Hematopoietic multipotent progenitor cell (in vitro differentiated cells): ENCODE measurements at regions not wholly inside any gene's neighbourhood (a gene's known extent, or its start where the extent isn't known, plus 50 kb on each side); places are given as distances from the start of the nearest gene placed in this dataset.

ENCODE experiments used
- DNase-seq, 3 donors: peaks; one replicate each; pipeline ENCODE4 v3.0.0-alpha.2; 2011 to 2015; ENCODE audit warnings: low read depth in 2 of 3, low spot score in 2 of 3

GRCh38 chr6:26254724-26255123 lies 110.3 kb upstream of the BTN3A2 start:
- no peak for DNase-seq

DNA sequence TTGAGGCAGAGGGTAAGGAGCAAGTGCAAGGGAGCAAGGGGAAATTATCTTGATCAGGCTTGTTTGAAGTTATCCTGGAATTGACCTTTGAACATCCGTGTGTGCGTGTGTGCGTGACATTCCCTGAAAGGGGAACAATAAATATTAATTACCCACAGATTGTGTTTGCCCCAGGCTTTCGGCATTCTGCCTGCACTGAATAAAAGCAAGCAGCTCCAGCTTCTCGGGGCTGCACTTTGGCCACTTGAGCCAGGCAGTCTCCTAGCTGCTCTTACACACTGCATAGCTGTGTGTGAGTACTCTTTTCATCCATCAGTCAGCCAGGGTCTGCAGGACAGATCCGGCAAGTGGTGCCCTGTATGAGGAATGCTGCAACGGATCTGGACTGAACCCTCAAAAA lies 107.7 kb upstream of the BTN3A2 start:
- no peak for DNase-seq

- DNase-seq: peak in 1 of 3 donors; percentile 12
Measured at GRCh38 chr6:26258212-26258977, 106.6 kb upstream of the BTN3A2 start.

- DNase-seq: no peak
Measured at GRCh38 chr6:26260110-26260637, 104.8 kb upstream of the BTN3A2 start.

DNA sequence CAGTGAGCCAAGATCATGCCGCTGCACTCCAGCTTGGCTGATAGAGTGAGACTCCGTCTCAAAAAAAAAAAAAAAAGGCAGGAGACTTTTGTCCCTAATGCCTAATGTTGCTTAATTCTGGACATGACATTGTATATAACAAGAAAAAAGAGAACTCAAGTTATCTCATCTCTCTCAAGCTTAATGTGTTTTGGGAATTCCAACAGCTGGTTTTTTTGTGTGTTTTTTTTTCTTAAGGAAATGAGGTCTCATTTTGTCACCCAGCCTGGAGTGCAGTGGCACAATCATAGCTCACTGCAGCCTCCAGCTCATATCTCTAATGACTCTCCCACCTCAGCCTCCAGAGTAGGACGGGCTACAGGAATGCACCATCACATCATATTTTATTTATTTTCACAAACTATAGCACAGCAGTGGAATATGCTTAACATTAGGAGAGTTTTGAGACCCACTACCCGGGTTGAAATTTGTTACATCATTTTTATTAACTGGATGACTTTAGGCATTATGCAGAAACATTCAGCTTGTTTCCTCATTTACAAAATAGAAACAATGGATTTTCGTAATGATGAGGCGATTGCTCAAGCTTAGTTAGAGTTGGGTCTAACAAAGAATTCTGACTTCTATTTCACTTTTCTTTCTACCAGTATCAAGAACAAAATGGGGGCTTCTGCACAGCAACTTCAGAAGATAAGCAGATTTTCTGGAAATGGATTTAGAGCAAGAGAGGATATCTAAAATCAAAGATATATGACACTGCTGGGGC lies 104.1 kb upstream of the BTN3A2 start:
- no peak for DNase-seq

GRCh38 chr6:26264547-26264946 lies 100.5 kb upstream of the BTN3A2 start:
- no peak for DNase-seq

DNA sequence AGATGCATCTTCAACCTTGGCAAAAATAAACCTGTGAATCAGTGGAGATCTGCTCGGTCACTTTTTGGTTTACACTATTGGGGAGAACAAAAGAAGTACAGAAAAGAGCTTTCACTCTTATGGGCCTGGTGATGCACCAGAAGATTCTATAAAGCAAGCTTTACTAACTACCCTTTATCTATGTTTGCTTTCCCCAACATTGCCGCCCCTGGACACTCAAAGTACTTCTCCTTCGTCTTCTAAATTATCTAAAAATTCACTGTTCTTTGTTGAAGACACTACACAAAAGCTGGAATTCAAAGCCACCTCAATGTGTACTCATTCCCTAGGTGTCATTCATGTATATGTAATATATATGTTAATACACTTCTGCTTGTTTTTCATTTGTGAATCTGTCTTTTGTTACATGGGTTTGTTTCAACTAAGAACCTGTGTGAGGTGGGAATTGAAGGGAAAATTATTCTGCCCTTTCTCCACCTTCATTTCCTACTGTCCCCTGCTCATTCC lies 97.9 kb upstream of the BTN3A2 start:
- DNase-seq: no peak

DNA sequence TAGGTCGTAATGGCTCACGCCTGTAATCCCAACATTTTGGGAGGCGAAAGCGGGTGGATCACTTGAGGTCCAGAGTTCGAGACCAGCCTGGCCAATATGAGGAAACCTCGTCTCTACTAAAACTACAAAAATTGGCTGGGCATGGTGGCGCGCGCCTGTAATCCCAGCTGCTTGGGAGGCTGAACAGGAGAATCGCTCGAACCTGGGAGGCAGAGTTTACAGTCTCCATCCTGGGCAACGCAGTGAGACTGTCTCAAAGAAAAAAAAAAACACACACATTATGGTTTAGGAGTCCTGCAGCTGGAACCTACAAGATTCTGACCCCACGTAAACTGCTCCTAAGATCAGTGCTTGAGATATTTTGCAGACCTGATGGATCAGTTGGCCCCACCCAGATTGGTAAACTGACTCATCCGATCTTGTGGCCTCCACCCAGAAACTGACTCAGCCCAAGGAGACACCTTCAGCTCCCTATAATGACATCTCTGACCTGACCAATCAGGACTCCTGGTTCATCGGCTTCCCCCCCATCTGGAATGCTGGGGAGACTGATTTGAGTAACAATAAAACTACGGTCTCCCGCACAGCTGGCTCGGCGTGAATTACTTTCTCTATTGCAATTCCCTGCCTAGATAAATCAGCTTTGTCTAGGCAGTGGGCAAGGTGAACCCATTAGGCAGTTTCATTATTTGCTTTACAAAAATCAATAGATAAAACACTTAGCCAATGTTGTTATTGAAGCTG lies 96.2 kb upstream of the BTN3A2 start:
- no peak for DNase-seq

GRCh38 chr6:26269531-26270485 lies 95.2 kb upstream of the BTN3A2 start:
- no peak for DNase-seq

DNA sequence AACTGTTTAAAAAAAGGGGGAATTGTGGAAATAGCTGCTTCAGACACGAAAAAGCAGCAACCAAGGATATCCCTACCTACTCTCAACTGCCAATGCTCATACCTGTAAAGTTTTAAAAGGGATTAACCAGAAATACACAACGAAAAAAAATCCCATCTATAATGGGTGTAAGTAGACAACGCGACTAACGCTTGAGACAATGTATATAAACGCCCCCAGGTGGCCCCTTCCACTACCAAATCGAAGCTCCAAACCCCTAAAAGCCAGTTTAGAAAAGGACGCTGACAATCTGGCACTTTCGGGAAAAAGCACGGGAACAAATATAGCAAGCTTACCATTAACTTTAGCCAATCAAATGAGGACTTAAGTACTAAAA lies 94.5 kb upstream of the BTN3A2 start:
- DNase-seq: peak in 1 of 3 donors; percentile 42

DNA sequence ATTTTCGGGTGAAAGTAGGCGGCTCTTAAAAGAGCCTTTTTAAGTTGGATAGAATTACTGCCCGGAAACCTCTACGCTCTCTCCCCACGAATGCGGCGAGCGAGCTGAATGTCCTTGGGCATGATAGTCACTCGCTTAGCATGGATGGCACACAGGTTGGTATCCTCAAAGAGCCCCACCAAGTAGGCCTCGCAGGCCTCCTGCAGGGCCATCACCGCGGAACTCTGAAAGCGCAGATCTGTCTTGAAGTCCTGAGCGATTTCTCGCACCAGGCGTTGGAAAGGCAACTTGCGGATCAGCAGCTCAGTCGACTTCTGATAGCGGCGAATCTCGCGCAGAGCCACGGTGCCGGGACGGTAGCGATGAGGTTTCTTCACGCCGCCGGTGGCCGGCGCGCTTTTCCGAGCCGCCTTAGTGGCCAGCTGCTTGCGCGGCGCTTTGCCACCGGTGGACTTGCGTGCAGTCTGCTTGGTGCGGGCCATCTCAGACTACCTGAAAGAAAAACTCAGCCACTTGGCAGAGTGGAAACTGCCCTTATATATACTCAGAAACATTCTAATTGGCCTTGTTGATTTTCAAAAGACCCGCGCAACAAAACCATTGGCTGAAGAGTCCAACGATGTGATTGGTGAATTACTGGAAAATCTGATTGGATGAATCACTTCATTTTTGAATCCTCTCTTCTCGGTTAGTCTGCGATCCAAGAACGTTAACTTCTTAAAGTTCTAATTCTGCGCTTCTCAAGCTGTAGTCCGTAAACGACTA lies 93.9 kb upstream of the BTN3A2 start:
- DNase-seq: peak; percentile 63 to 97 (median 85)

DNA sequence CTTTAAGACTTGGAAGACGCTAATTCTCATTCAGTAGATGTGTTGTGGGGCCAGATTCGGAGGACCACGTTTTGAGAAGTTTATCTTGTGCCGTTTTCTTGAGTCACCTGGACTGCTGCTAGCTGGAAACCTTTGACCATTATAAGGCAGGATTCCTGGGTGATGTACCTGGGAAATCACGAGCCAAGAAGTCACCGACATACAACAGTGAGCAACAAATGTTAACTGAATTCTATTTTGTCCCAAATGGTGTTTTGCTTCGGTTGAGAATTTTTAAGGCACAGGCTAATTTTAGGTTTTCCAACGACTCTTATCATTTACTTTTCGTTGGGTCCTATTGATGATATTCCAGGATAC lies 93.4 kb upstream of the BTN3A2 start:
- DNase-seq: no peak

DNA sequence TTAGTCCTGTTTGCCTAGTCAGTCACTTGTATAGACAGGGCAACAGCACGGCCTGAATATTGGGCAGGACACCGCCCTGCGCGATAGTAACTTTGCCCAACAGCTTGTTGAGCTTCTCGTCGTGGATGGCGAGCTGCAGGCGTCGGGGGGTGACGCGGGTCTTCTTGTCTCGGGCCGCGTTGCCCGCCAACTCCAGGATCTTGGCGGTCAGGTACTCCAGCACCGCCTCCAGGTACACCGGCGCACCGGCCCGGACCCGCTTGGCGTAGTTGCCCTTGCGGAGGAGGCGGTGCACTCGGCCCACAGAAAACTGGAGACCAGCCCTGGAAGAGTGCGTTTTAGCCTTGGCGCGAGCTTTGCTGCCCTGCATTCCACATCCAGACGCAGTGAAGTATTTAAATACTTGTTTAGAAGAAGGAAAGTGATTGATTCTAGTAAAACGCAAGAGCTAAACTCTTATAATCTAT lies 92.8 kb upstream of the BTN3A2 start:
- DNase-seq: peak in 2 of 3 donors; percentile 18 to 52

DNA sequence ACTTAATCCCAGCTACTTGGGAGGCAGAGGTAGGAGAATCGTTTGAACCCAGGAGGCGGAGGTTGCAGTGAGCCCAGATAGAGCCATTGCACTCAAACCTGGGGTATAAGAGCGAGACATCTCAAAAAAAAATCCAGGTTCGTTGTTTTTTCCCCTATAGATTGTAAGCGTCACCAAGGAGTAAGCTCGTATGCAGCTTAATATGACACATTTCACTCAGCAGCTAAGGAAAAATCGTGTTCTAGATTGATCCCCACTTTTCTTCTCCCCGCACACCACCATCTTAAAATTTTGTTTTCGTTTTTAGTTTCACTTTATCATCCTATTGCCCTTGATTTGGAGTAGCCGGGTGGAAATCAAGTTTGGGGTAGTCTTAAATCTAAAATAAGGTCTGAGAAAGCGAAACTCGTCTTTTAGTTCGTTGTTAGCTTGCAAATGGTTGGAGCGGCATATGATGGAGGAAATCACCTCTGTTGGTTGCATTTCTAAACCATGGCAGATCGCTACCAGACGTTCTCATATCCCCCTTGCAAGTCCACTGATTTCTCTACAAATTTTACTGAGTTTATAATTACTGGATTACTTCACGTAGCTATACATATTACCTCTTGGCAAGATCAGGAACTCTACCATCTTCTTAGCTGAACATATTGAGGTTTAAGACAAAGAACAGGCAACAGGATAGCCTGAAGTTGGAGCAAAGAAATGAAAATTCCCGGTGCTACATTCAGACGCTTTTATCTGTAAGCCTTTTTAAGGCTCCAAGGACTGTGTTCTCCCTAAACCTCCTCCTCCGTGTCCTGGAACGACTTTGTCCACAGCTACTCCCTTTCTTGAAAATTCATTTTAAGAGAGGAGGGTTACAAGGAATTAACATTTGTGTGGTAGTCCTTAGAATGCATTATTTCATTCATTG lies 91.1 kb upstream of the BTN3A2 start:
- DNase-seq: peak; percentile 48 to 79 (median 65)

DNA sequence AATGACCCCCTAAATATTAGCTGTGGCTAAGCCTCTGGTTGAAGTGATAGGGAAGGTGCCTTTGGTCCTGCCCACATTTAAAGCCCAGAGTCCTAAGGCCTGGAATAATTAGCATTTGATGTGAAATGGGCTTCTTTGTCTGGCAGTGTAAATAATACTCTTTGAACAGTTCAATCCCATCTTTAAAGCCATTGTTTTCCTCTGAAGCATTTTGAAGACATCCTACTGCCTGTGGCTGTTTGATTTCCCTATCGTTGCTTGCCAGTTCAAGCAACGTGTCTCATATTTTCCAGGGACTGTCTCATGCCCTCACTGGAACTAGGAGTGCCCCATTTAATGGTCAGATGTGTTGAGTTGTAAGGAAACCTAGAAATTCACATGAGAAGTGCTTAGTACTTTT lies 89.3 kb upstream of the BTN3A2 start:
- DNase-seq: no peak

DNA sequence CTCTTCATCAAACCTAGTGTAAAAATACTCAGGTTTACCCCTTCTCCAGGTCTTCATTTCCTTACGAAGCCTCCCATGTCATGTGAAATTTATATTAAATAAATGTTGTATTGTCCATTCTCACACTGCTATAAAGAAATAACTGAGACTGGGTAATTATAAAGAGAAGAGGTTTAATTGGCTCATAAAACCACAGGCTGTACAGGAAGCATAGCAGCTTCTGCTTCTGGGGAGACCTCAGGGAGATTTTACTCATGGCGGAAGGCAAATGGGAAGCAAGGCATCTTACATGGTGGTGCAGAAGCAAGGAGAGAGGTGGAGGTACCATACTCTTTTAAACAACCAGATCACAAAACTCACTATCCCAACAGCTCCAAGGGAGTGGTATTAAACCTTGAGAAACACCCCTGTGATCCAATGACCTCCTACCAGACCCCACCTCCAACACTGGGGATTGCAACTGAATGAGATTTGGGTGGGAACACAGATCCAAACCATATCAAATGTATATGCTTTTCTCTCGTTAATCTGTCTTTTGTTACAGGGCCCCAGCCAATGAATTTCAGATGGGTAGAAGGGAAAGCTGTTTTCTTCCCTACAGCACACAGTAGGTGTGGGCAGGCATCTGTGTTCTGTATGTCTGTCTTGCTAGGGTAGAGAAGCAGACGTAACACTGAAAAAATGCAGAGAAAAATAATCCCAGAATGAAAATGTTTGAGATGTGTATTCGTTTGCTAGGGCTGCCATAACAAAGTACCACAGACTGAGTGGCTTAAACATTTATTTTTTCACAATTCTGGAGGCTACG lies 88.0 kb upstream of the BTN3A2 start:
- no peak for DNase-seq

DNA sequence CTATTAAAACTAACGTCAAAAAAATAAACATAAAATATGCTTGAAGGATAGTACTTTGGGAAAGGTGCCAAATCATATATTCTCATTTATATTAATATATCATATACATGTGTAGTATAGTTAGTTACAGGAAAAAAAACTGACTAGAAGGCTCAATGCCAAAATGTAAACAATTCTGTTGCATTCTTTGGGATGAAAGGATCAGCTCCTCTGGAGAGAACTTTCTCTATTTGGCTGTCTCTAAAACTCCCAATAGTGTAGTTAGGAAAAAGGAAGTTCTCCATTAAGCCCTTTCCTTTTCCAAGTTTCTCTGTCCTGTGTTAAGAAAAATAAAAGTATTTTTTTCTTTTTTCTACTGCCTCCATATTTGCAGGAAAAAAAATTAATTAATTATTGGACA lies 86.5 kb upstream of the BTN3A2 start:
- no peak for DNase-seq
